ENCODE measurements at regions not wholly inside any gene's neighbourhood (a gene's known extent, or its start where the extent isn't known, plus 50 kb on each side); places are given as distances from the start of the nearest gene placed in this dataset.

GRCh38 chr2:204219196-204219595 is 282.6 kb downstream of the ICOS start:
- Histone ChIP-seq H3K27me3 (ENCODE audit: insufficient read depth, low read length) (no peaks in the 10 kb centered on the region), H3K4me2 (ENCODE audit: low read length) (no peak overlapping the region), H3K4me1 (ENCODE audit: insufficient read depth, low read length) (no peaks in the 10 kb centered on the region), H3K36me3 (ENCODE audit: insufficient read depth, low read length) (no peaks in the 10 kb centered on the region), H3K9ac (ENCODE audit: low read length) (no peak overlapping the region), H3K9me3 (ENCODE audit: insufficient read depth, low read depth, low read length) (no peaks in the 10 kb centered on the region), H3K4me3 (ENCODE audit: insufficient read depth, low read depth, low read length) (no peak overlapping the region), H4K20me1 (ENCODE audit: insufficient read depth, low read length) (no peaks in the 10 kb centered on the region), H3K27ac (ENCODE audit: low read depth, low read length) (no peak overlapping the region), H2AFZ (ENCODE audit: low read depth, low read length) (no peak overlapping the region), H3K79me2 (ENCODE audit: insufficient read depth, low read length) (no peaks in the 10 kb centered on the region)
- H3K4me1 Mint-ChIP-seq (ENCODE audit: low read depth, unreplicated experiment), result no peaks in the 10 kb centered on the region
- no peak for DNase-seq (ENCODE audit: low read depth)
- no peak overlapping the region for H3K4me3 Mint-ChIP-seq (ENCODE audit: unreplicated experiment)
- H3K27ac Mint-ChIP-seq (ENCODE audit: unreplicated experiment), result no peak overlapping the region
- TF ChIP-seq EZH2 (IDR thresholded peaks at IDR 0.05; ENCODE audit: insufficient read depth, low read length) (no peak), CTCF (IDR thresholded peaks at IDR 0.05; ENCODE audit: insufficient read depth, low read depth, low read length) (no peak)
- H3K36me3 Mint-ChIP-seq (ENCODE audit: low read depth, unreplicated experiment), result no peaks in the 10 kb centered on the region
- FAIRE-seq, result no peak
- H3K27me3 Mint-ChIP-seq (ENCODE audit: low read depth, unreplicated experiment), result peaks cover 5% of the 10 kb centered on the region
- no peaks in the 10 kb centered on the region for H3K9me3 Mint-ChIP-seq (ENCODE audit: unreplicated experiment)

- Histone ChIP-seq H3K27ac (ENCODE audit: low read depth, low read length) (no peak overlapping the region), H3K4me3 (ENCODE audit: insufficient read depth, low read depth, low read length) (no peak overlapping the region), H3K9ac (ENCODE audit: low read length) (no peak overlapping the region), H3K79me2 (ENCODE audit: insufficient read depth, low read length) (no peaks in the 10 kb centered on the region), H3K36me3 (ENCODE audit: insufficient read depth, low read length) (no peaks in the 10 kb centered on the region), H3K4me2 (ENCODE audit: low read length) (no peak overlapping the region), H2AFZ (ENCODE audit: low read depth, low read length) (no peak overlapping the region), H4K20me1 (ENCODE audit: insufficient read depth, low read length) (no peaks in the 10 kb centered on the region), H3K4me1 (ENCODE audit: insufficient read depth, low read length) (no peaks in the 10 kb centered on the region), H3K27me3 (ENCODE audit: insufficient read depth, low read length) (no peaks in the 10 kb centered on the region), H3K9me3 (ENCODE audit: insufficient read depth, low read depth, low read length) (no peaks in the 10 kb centered on the region)
- FAIRE-seq (no peak), DNase-seq (ENCODE audit: low read depth) (no peak)
- TF ChIP-seq CTCF (IDR thresholded peaks at IDR 0.05; ENCODE audit: insufficient read depth, low read depth, low read length), result no peak
- no peak for TF ChIP-seq EZH2 (IDR thresholded peaks at IDR 0.05; ENCODE audit: insufficient read depth, low read length)
- H3K4me3 Mint-ChIP-seq (ENCODE audit: unreplicated experiment), result no peak overlapping the region
- peaks cover 5% of the 10 kb centered on the region for H3K27me3 Mint-ChIP-seq (ENCODE audit: low read depth, unreplicated experiment)
- no peak overlapping the region for H3K27ac Mint-ChIP-seq (ENCODE audit: unreplicated experiment)
- H3K36me3 Mint-ChIP-seq (ENCODE audit: low read depth, unreplicated experiment), result no peaks in the 10 kb centered on the region
- H3K4me1 Mint-ChIP-seq (ENCODE audit: low read depth, unreplicated experiment), result no peaks in the 10 kb centered on the region
- H3K9me3 Mint-ChIP-seq (ENCODE audit: unreplicated experiment), result no peaks in the 10 kb centered on the region
These were observed 284.3 kb downstream of the ICOS start for GRCh38 chr2:204220896-204221295.

- Mint-ChIP-seq H3K27me3 (ENCODE audit: low read depth, unreplicated experiment) (peaks cover 11% of the 10 kb centered on the region), H3K4me3 (ENCODE audit: unreplicated experiment) (no peak overlapping the region), H3K9me3 (ENCODE audit: unreplicated experiment) (no peaks in the 10 kb centered on the region), H3K4me1 (ENCODE audit: low read depth, unreplicated experiment) (no peaks in the 10 kb centered on the region), H3K27ac (ENCODE audit: unreplicated experiment) (no peak overlapping the region), H3K36me3 (ENCODE audit: low read depth, unreplicated experiment) (no peaks in the 10 kb centered on the region)
- DNase-seq (ENCODE audit: low read depth), result no peak
- Histone ChIP-seq H3K36me3 (ENCODE audit: insufficient read depth, low read length) (no peaks in the 10 kb centered on the region), H3K4me3 (ENCODE audit: insufficient read depth, low read depth, low read length) (no peak overlapping the region), H3K9me3 (ENCODE audit: insufficient read depth, low read depth, low read length) (no peaks in the 10 kb centered on the region), H3K79me2 (ENCODE audit: insufficient read depth, low read length) (no peaks in the 10 kb centered on the region), H3K27ac (ENCODE audit: low read depth, low read length) (no peak overlapping the region), H3K27me3 (ENCODE audit: insufficient read depth, low read length) (no peaks in the 10 kb centered on the region), H3K4me1 (ENCODE audit: insufficient read depth, low read length) (no peaks in the 10 kb centered on the region), H3K9ac (ENCODE audit: low read length) (no peak overlapping the region), H2AFZ (ENCODE audit: low read depth, low read length) (no peak overlapping the region), H3K4me2 (ENCODE audit: low read length) (no peak overlapping the region), H4K20me1 (ENCODE audit: insufficient read depth, low read length) (no peaks in the 10 kb centered on the region)
- FAIRE-seq, result no peak
- TF ChIP-seq CTCF (IDR thresholded peaks at IDR 0.05; ENCODE audit: insufficient read depth, low read depth, low read length) (no peak), EZH2 (IDR thresholded peaks at IDR 0.05; ENCODE audit: insufficient read depth, low read length) (no peak)
These were observed 286.5 kb downstream of the ICOS start for GRCh38 chr2:204223046-204223445.
